Testis (tissue), 2 donors: ENCODE measurements at regions not wholly inside any gene's neighbourhood (a gene's known extent, or its start where the extent isn't known, plus 50 kb on each side); places are given as distances from the start of the nearest gene placed in this dataset.

Source experiments
- POLR2A ChIP-seq: fragments of 450-650 bp; IDR thresholded peaks from one replicate; pipeline ENCODE4 v1.6.1; 2017; ENCODE audit warnings: antibody characterized with exemption, mild to moderate bottlenecking, moderate library complexity
- TF ChIP-seq, protein P1 (sequence below), 3 experiments: fragments of 450-650 bp in 2 of 3; fragments of 200-600 bp in 1 of 3; sonication (generic) in 1 of 3; IDR thresholded peaks; one replicate each; pipeline ENCODE4 v1.5.1; 2016 to 2019; ENCODE audit warnings: antibody characterized with exemption in 3 of 3, mild to moderate bottlenecking in 2 of 3, moderate library complexity in 1 of 3

DNA sequence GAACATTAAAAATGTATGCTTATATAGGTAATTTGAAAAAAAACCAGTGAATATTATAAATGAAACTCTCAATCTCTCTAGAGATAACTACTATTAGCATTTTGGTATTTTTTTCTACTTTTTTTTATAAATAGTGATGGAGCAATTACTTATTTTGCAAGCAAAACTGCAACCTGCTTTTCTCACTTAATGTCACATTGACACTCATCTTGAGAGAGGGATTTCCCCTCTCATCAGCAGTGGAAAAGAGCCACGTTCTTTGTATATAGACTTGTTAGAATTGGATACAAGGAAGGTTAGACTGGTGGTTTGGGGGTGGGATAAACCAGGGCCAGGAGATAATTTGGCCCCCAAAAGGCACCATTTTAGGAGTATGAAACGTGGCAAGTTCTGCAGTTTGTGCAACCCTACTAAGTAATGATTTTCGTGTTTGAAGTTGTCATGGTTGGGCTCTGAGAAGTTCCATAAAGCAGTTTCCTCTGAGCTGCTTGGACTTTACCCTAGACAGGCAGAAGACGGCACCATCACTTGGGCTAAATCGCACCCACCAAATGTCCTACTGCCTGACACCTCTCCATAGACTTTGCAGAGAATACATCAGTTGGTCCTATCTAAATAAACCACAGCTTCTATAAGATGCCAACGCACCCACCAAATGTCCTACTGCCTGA is 194.0 kb downstream of the ACTR3 start:
- TF ChIP-seq, protein P1, sequence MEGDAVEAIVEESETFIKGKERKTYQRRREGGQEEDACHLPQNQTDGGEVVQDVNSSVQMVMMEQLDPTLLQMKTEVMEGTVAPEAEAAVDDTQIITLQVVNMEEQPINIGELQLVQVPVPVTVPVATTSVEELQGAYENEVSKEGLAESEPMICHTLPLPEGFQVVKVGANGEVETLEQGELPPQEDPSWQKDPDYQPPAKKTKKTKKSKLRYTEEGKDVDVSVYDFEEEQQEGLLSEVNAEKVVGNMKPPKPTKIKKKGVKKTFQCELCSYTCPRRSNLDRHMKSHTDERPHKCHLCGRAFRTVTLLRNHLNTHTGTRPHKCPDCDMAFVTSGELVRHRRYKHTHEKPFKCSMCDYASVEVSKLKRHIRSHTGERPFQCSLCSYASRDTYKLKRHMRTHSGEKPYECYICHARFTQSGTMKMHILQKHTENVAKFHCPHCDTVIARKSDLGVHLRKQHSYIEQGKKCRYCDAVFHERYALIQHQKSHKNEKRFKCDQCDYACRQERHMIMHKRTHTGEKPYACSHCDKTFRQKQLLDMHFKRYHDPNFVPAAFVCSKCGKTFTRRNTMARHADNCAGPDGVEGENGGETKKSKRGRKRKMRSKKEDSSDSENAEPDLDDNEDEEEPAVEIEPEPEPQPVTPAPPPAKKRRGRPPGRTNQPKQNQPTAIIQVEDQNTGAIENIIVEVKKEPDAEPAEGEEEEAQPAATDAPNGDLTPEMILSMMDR (IDR thresholded peaks at IDR 0.05), result no peak
- no peak for TF ChIP-seq POLR2A
